H1 (cell line): ENCODE measurements at regions not wholly inside any gene's neighbourhood (a gene's known extent, or its start where the extent isn't known, plus 50 kb on each side); places are given as distances from the start of the nearest gene placed in this dataset.

Experiments
- RAD21 ChIP-seq, 2 experiments: IDR thresholded peaks in 1 of 2; conservative IDR thresholded peaks in 1 of 2; 2 replicates each; pipeline ENCODE4 v1.6.1; 2011; ENCODE audit warnings: low read depth in 2 of 2, low read length in 2 of 2, improper control_type of control experiment in 1 of 2, inconsistent platforms in 1 of 2, mild to moderate bottlenecking in 1 of 2, moderate library complexity in 1 of 2

GRCh38 chr5:92885950-92886349 lies 695.1 kb downstream of the NR2F1-AS1 start (continued):
- TF ChIP-seq RAD21 (IDR thresholded peaks at IDR 0.05 in 1 of 2, conservative IDR thresholded peaks at IDR 0.05 in 1 of 2; ENCODE audit: low read depth in 2 of 2, low read length in 2 of 2), result peak; percentile 92
- TF ChIP-seq, all 59 proteins: peak for 2
